Breast epithelium (tissue), 4 donors: ENCODE measurements at regions not wholly inside any gene's neighbourhood (a gene's known extent, or its start where the extent isn't known, plus 50 kb on each side); places are given as distances from the start of the nearest gene placed in this dataset.

Experiments used
- DNase-seq, 2 donors: peaks; one replicate each; pipeline ENCODE4 v3.0.0-alpha.2; 2019; ENCODE audit warnings: low spot score in 2 of 2
- H3K27ac ChIP-seq, 2 donors: fragments of 200-600 bp; sonication (generic) in 1 of 2; one replicate each; pipeline ENCODE4 v1.5.1; 2016 to 2019; ENCODE audit warnings: mild to moderate bottlenecking in 1 of 2
- H3K27me3 ChIP-seq, 2 donors: fragments of 200-600 bp; sonication (generic) in 1 of 2; one replicate each; pipeline versions ENCODE4 v1.5.1 to v1.6.0; 2017 to 2019; ENCODE audit warnings: control low read depth in 1 of 2, mild to moderate bottlenecking in 1 of 2
- H3K36me3 ChIP-seq: fragments of 200-600 bp; one replicate; pipeline ENCODE4 v1.5.1; 2019
- H3K4me1 ChIP-seq, 2 donors: fragments of 200-600 bp; sonication (generic); one replicate each; pipeline ENCODE4 v1.5.1; 2016 to 2019; ENCODE audit warnings: control low read depth in 1 of 2
- H3K4me3 ChIP-seq, 3 donors: fragments of 200-600 bp; sonication (generic); 1 replicate in 2 of 3; 2 replicates in 1 of 3; pipeline ENCODE4 v1.5.1; 2016 to 2019; ENCODE audit warnings: mild to moderate bottlenecking in 3 of 3, moderate library complexity in 2 of 3
- H3K9me3 ChIP-seq, 2 donors: fragments of 200-600 bp; sonication (generic) in 1 of 2; one replicate each; pipeline ENCODE4 v1.5.1; 2016 to 2019; ENCODE audit warnings: control low read depth in 1 of 2
- CTCF ChIP-seq, 3 donors: fragments of 450-650 bp; IDR thresholded peaks; one replicate each; pipeline ENCODE4 v1.5.1; 2016 to 2017; ENCODE audit warnings: antibody characterized with exemption in 3 of 3, mild to moderate bottlenecking in 3 of 3, moderate library complexity in 3 of 3
- POLR2A ChIP-seq: fragments of 450-650 bp; IDR thresholded peaks from one replicate; pipeline ENCODE4 v1.6.1; 2016; ENCODE audit warnings: antibody characterized with exemption, mild to moderate bottlenecking, moderate library complexity
- POLR2AphosphoS5 ChIP-seq, 3 donors: sonication (generic); formaldehyde crosslinking; IDR thresholded peaks; one replicate each; pipeline ENCODE4 v1.6.1; 2017; ENCODE audit warnings: antibody characterized with exemption in 3 of 3
- intact Hi-C: fragments of 100-400 bp; cut with DNase I; formaldehyde crosslinking; loops from one replicate; pipeline ENCODE4 v1.15.1; 2023; ENCODE audit warnings: low total_unique reads

DNA sequence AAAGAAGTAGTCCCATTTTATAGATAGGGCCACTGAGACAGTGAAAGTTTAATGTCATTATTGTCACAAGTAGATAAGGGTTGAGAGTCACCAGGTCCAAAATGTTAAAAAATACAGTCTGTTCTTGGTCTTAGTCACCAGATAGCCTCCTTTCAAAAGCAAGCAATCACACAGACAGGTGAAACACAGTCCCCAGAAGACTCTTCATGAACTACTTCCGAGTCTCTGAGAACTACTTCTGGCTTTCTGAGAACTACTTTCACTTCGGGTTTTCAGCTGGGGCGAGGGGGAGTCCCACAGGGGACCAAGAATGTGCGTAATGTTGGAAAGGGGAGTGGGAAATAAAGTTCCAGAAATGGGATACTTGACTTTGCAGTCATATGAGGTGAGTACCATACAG, 143.2 kb downstream of the HHIPL2 start:
- no peaks in the 10 kb centered on the region for H3K4me1 ChIP-seq
- TF ChIP-seq POLR2AphosphoS5 (IDR thresholded peaks at IDR 0.05) (no peak), POLR2A (no peak), CTCF (IDR thresholded peaks at IDR 0.05) (no peak)

GRCh38 chr1:222399197-222399596, 148.7 kb downstream of the HHIPL2 start:
- intact Hi-C loops = no loop called here

More for the DNA sequence above, 143.2 kb downstream of the HHIPL2 start:
- Histone ChIP-seq H3K36me3 (no peaks in the 10 kb centered on the region), H3K9me3 (no peaks in the 10 kb centered on the region), H3K4me3 (no peak overlapping the region), H3K27ac (no peak overlapping the region), H3K27me3 (no peaks in the 10 kb centered on the region)
- intact Hi-C loops = no loop called here
- DNase-seq = no peak

DNA sequence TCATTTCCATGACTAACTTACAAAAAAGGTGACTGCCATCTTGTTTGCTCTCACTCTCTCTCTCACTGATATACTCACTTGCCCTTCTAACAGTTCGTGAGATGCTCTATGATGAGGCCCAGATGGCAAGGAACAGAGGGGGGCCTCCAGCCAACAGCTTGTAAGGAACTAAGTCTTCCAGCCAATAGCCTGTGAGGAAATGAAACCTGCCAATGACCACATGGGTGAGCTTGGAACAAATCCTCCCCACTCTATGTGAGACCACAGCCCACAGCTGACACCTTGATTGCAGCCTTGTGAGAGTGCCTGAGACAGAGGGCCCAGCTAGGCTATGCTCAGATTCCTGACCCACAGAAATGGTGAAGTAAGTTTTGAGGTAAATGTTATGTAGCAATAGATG, 153.7 kb downstream of the HHIPL2 start:
- H3K36me3 ChIP-seq = no peaks in the 10 kb centered on the region
- H3K4me3 ChIP-seq = no peak overlapping the region
- H3K27ac ChIP-seq = no peak overlapping the region
- TF ChIP-seq POLR2AphosphoS5 (IDR thresholded peaks at IDR 0.05) = no peak
- no peak for TF ChIP-seq POLR2A
- no peak for TF ChIP-seq CTCF (IDR thresholded peaks at IDR 0.05)
- intact Hi-C loops = no loop called here
- H3K4me1 ChIP-seq = no peaks in the 10 kb centered on the region
- no peaks in the 10 kb centered on the region for H3K9me3 ChIP-seq
- DNase-seq = no peak
- no peaks in the 10 kb centered on the region for H3K27me3 ChIP-seq

More at GRCh38 chr1:222399197-222399596, 148.7 kb downstream of the HHIPL2 start:
- H3K27ac ChIP-seq = no peak overlapping the region
- H3K9me3 ChIP-seq = no peaks in the 10 kb centered on the region
- H3K4me1 ChIP-seq = no peaks in the 10 kb centered on the region
- H3K4me3 ChIP-seq = no peak overlapping the region
- H3K36me3 ChIP-seq = no peaks in the 10 kb centered on the region
- no peak for TF ChIP-seq POLR2AphosphoS5 (IDR thresholded peaks at IDR 0.05)
- no peak for TF ChIP-seq POLR2A
- no peak for TF ChIP-seq CTCF (IDR thresholded peaks at IDR 0.05)
- DNase-seq = no peak
- H3K27me3 ChIP-seq = no peaks in the 10 kb centered on the region

GRCh38 chr1:222392556-222392955, 155.3 kb downstream of the HHIPL2 start:
- Histone ChIP-seq H3K27ac (no peak overlapping the region), H3K4me1 (no peaks in the 10 kb centered on the region), H3K9me3 (no peaks in the 10 kb centered on the region), H3K36me3 (no peaks in the 10 kb centered on the region), H3K27me3 (no peaks in the 10 kb centered on the region), H3K4me3 (no peak overlapping the region)
- intact Hi-C loops = no loop called here
- no peak for DNase-seq
- TF ChIP-seq POLR2A = no peak
- TF ChIP-seq POLR2AphosphoS5 (IDR thresholded peaks at IDR 0.05) = no peak
- no peak for TF ChIP-seq CTCF (IDR thresholded peaks at IDR 0.05)

- intact Hi-C loops = no loop called here
- Histone ChIP-seq H3K27me3 (no peaks in the 10 kb centered on the region), H3K36me3 (no peaks in the 10 kb centered on the region), H3K4me3 (no peak overlapping the region), H3K27ac (no peak overlapping the region), H3K9me3 (no peaks in the 10 kb centered on the region), H3K4me1 (no peaks in the 10 kb centered on the region)
- TF ChIP-seq POLR2AphosphoS5 (IDR thresholded peaks at IDR 0.05) (no peak), CTCF (IDR thresholded peaks at IDR 0.05) (no peak), POLR2A (no peak)
- no peak for DNase-seq
Measured at GRCh38 chr1:222390181-222390580, 157.7 kb downstream of the HHIPL2 start.
